ENCODE measurements at regions not wholly inside any gene's neighbourhood (a gene's known extent, or its start where the extent isn't known, plus 50 kb on each side); places are given as distances from the start of the nearest gene placed in this dataset.
"Not testable (repeated sequence)": the region's sequence is repeated elsewhere in the genome, so short reads cannot be mapped to it uniquely, and the experiment has no call there.

DNA sequence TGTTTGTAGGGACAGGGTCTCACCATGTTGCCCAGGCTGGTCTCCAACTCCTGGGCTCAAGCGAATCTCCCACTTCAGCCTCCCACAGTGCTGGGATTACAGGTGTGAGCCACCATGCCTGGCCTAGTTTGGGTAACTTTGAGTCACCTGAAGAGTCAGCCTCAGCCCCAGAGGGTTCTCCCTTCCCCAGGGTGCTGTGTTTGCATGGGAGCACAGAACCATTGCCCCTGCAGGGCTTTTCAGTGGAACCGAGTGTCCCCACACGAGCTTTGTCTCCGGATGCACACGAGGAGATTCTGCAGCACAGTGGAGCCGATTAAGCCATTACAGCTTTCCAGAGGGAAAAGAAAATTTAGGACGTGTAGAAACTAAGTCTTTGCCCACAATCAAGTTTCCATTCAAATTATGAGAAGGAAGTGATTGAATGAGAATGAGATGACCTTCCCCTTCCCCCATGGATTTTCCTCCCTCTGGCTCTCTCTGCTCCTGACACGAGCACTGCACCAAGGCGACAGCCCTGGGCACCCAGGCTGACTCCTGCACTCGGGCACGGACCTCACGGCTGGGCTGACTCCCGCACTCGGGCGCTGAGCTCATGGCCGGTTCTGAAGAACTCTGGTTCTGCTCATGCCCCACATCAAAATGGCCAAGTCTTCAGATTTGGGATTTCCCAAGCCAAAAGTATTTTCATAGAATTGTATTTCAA, 81.8 kb downstream of the TTLL2 start:
- TF ChIP-seq, protein P1, sequence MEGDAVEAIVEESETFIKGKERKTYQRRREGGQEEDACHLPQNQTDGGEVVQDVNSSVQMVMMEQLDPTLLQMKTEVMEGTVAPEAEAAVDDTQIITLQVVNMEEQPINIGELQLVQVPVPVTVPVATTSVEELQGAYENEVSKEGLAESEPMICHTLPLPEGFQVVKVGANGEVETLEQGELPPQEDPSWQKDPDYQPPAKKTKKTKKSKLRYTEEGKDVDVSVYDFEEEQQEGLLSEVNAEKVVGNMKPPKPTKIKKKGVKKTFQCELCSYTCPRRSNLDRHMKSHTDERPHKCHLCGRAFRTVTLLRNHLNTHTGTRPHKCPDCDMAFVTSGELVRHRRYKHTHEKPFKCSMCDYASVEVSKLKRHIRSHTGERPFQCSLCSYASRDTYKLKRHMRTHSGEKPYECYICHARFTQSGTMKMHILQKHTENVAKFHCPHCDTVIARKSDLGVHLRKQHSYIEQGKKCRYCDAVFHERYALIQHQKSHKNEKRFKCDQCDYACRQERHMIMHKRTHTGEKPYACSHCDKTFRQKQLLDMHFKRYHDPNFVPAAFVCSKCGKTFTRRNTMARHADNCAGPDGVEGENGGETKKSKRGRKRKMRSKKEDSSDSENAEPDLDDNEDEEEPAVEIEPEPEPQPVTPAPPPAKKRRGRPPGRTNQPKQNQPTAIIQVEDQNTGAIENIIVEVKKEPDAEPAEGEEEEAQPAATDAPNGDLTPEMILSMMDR (IDR thresholded peaks at IDR 0.05; ENCODE audit: low read length): not testable (repeated sequence)
- not testable (repeated sequence) for TF ChIP-seq EZH2 (IDR thresholded peaks at IDR 0.05; ENCODE audit: borderline replicate concordance, low read length)

All from OCI-LY1 (cell line).